ENCODE measurements at regions not wholly inside any gene's neighbourhood (a gene's known extent, or its start where the extent isn't known, plus 50 kb on each side); places are given as distances from the start of the nearest gene placed in this dataset.
"Not testable (repeated sequence)": the region's sequence is repeated elsewhere in the genome, so short reads cannot be mapped to it uniquely, and the experiment has no call there.

GRCh38 chr5:56309262-56309826, 76.2 kb upstream of the ANKRD55 start:
- no peak for DNase-seq

- no peak for DNase-seq
These were observed 74.7 kb upstream of the ANKRD55 start for GRCh38 chr5:56307714-56308333.

GRCh38 chr5:56306433-56307150, 73.5 kb upstream of the ANKRD55 start:
- DNase-seq, result no peak

- no peak for DNase-seq
These were observed 72.1 kb upstream of the ANKRD55 start for GRCh38 chr5:56305001-56305950.

- no peak for DNase-seq
These were observed 70.4 kb upstream of the ANKRD55 start for GRCh38 chr5:56303511-56303910.

GRCh38 chr5:56302027-56302426, 68.9 kb upstream of the ANKRD55 start:
- DNase-seq, result no peak

GRCh38 chr5:56301069-56301468, 67.9 kb upstream of the ANKRD55 start:
- no peak for DNase-seq

- no peak for DNase-seq
These were observed 66.1 kb upstream of the ANKRD55 start for GRCh38 chr5:56299212-56299611.

GRCh38 chr5:56298336-56299090, 65.4 kb upstream of the ANKRD55 start:
- no peak for DNase-seq

GRCh38 chr5:56297851-56298250, 64.7 kb upstream of the ANKRD55 start:
- DNase-seq, result no peak

- DNase-seq, result not testable (repeated sequence)
These were observed 62.2 kb upstream of the ANKRD55 start for GRCh38 chr5:56295311-56295710.

GRCh38 chr5:56294354-56294753, 61.2 kb upstream of the ANKRD55 start:
- no peak for DNase-seq

GRCh38 chr5:56292874-56293273, 59.7 kb upstream of the ANKRD55 start:
- not testable (repeated sequence) for DNase-seq

- DNase-seq, result no peak
These were observed 58.7 kb upstream of the ANKRD55 start for GRCh38 chr5:56291661-56292374.

GRCh38 chr5:56291079-56291643, 58.0 kb upstream of the ANKRD55 start:
- DNase-seq, result no peak

- no peak for DNase-seq
These were observed 57.4 kb upstream of the ANKRD55 start for GRCh38 chr5:56290378-56291078.

- DNase-seq, result no peak
These were observed 56.5 kb upstream of the ANKRD55 start for GRCh38 chr5:56289602-56289987.

- no peak for DNase-seq
These were observed 55.9 kb upstream of the ANKRD55 start for GRCh38 chr5:56288873-56289601.

GRCh38 chr5:56286015-56286884, 53.1 kb upstream of the ANKRD55 start:
- no peak for DNase-seq
